HEK293 (cell line): ENCODE measurements at regions not wholly inside any gene's neighbourhood (a gene's known extent, or its start where the extent isn't known, plus 50 kb on each side); places are given as distances from the start of the nearest gene placed in this dataset.

Source experiments
- CTCF ChIA-PET: fragments of 350-600 bp; formaldehyde crosslinking; extraction: SDS; loops from one replicate; lab custom pipeline; 2021; ENCODE audit warnings: antibody characterized with exemption; lab: Yijun Ruan, JAX
- POLR2A ChIA-PET: fragments of 300-600 bp; formaldehyde crosslinking; extraction: SDS; loops from one replicate; lab custom pipeline; 2020; ENCODE audit warnings: antibody characterized with exemption, inconsistent platforms; lab: Yijun Ruan, JAX
- H3K27ac ChIP-seq: fragments of 200-500 bp; sonication (Bioruptor generic); 2 replicates; pipeline ENCODE4 v1.5.1; 2014; ENCODE audit warnings: low read depth, low read length, control low read depth, inconsistent platforms; ENCODE audit errors: extremely low read depth
- H3K36me3 ChIP-seq, 2 experiments: fragments of 200-500 bp in 1 of 2; sonication (Bioruptor generic) in 1 of 2; 1 replicate in 1 of 2; 2 replicates in 1 of 2; pipeline ENCODE4 v1.5.1; 2014 to 2017; ENCODE audit warnings: inconsistent platforms in 2 of 2, low read length in 2 of 2; ENCODE audit not compliant: control insufficient read depth in 2 of 2, insufficient read depth in 1 of 2
- H3K4me1 ChIP-seq: fragments of 200-500 bp; sonication (Bioruptor generic); 2 replicates; pipeline ENCODE4 v1.5.1; 2014; ENCODE audit warnings: mild to moderate bottlenecking, low read length, inconsistent platforms; ENCODE audit not compliant: control insufficient read depth, insufficient read depth
- H3K4me3 ChIP-seq: 2 replicates; pipeline ENCODE4 v1.5.1; 2011; ENCODE audit warnings: low read depth, mild to moderate bottlenecking, control low read depth, low read length, moderate library complexity
- H3K9me3 ChIP-seq: fragments of 200-500 bp; sonication (Bioruptor generic); 2 replicates; pipeline ENCODE4 v1.5.1; 2014; ENCODE audit warnings: low read depth, low read length, inconsistent platforms; ENCODE audit not compliant: control insufficient read depth, insufficient read depth
- ELK4 ChIP-seq: IDR thresholded peaks from 2 replicates; pipeline ENCODE4 v1.6.1; 2011; ENCODE audit warnings: mild to moderate bottlenecking, low read depth, low read length, borderline replicate concordance
- HOXD13 ChIP-seq: sonication (generic); formaldehyde crosslinking; IDR thresholded peaks from 2 replicates; pipeline ENCODE4 v1.8.0; 2022; ENCODE audit warnings: missing genetic modification reagents, borderline replicate concordance
- KLF1 ChIP-seq: fragments of 450-650 bp; formaldehyde crosslinking; IDR thresholded peaks from 2 replicates; pipeline ENCODE4 v1.5.1; 2016; ENCODE audit warnings: missing biosample characterization, missing genetic modification characterization
- KLF16 ChIP-seq: fragments of 450-650 bp; formaldehyde crosslinking; IDR thresholded peaks from 2 replicates; pipeline ENCODE4 v1.5.1; 2017; ENCODE audit warnings: missing biosample characterization, missing genetic modification characterization
- KLF8 ChIP-seq: fragments of 450-650 bp; formaldehyde crosslinking; IDR thresholded peaks from 2 replicates; pipeline ENCODE4 v1.5.1; 2016; ENCODE audit warnings: missing biosample characterization, missing genetic modification characterization
- MEIS1 ChIP-seq: sonication (generic); formaldehyde crosslinking; IDR thresholded peaks from 2 replicates; pipeline ENCODE4 v1.8.1; 2022; ENCODE audit warnings: missing genetic modification reagents, mild to moderate bottlenecking, borderline replicate concordance
- OSR2 ChIP-seq: fragments of 450-650 bp; formaldehyde crosslinking; IDR thresholded peaks from 2 replicates; pipeline ENCODE4 v1.5.1; 2016; ENCODE audit warnings: missing biosample characterization, missing genetic modification characterization
- PBX3 ChIP-seq: sonication (generic); formaldehyde crosslinking; IDR thresholded peaks from 2 replicates; pipeline ENCODE4 v1.8.1; 2022; ENCODE audit warnings: mild to moderate bottlenecking, moderate library complexity, missing genetic modification reagents
- PRDM6 ChIP-seq: fragments of 450-650 bp; formaldehyde crosslinking; IDR thresholded peaks from 2 replicates; pipeline ENCODE4 v1.5.1; 2017; ENCODE audit warnings: missing biosample characterization, missing genetic modification characterization
- SCRT2 ChIP-seq: fragments of 450-650 bp; formaldehyde crosslinking; IDR thresholded peaks from 2 replicates; pipeline ENCODE4 v1.5.1; 2016; ENCODE audit warnings: missing biosample characterization, missing genetic modification characterization
- ZBTB21 ChIP-seq: fragments of 450-650 bp; formaldehyde crosslinking; IDR thresholded peaks from 2 replicates; pipeline ENCODE4 v1.5.1; 2017; ENCODE audit warnings: missing biosample characterization, missing genetic modification characterization
- ZBTB48 ChIP-seq: fragments of 450-650 bp; formaldehyde crosslinking; IDR thresholded peaks from 2 replicates; pipeline ENCODE4 v1.5.1; 2016; ENCODE audit warnings: missing biosample characterization, missing genetic modification characterization
- ZBTB6 ChIP-seq: fragments of 450-650 bp; formaldehyde crosslinking; IDR thresholded peaks from 2 replicates; pipeline ENCODE4 v1.5.1; 2017; ENCODE audit warnings: missing biosample characterization, missing genetic modification characterization
- ZBTB8A ChIP-seq: fragments of 450-650 bp; formaldehyde crosslinking; IDR thresholded peaks from 2 replicates; pipeline ENCODE4 v1.5.1; 2016; ENCODE audit warnings: missing biosample characterization, missing genetic modification characterization
- ZEB2 ChIP-seq: fragments of 450-650 bp; formaldehyde crosslinking; IDR thresholded peaks from 2 replicates; pipeline ENCODE4 v1.5.1; 2016; ENCODE audit warnings: missing biosample characterization, missing genetic modification characterization
- ZFP69B ChIP-seq: fragments of 450-650 bp; formaldehyde crosslinking; IDR thresholded peaks from 2 replicates; pipeline ENCODE4 v1.5.1; 2016; ENCODE audit warnings: missing biosample characterization, missing genetic modification characterization
- ZNF2 ChIP-seq: fragments of 450-650 bp; formaldehyde crosslinking; IDR thresholded peaks from 2 replicates; pipeline ENCODE4 v1.5.1; 2016; ENCODE audit warnings: missing biosample characterization, missing genetic modification characterization
- ZNF24 ChIP-seq: fragments of 450-650 bp; formaldehyde crosslinking; IDR thresholded peaks from 2 replicates; pipeline ENCODE4 v1.5.1; 2016; ENCODE audit warnings: missing biosample characterization, missing genetic modification characterization
- ZNF292 ChIP-seq: fragments of 450-650 bp; formaldehyde crosslinking; IDR thresholded peaks from 2 replicates; pipeline ENCODE4 v1.5.1; 2016; ENCODE audit warnings: low read depth, missing biosample characterization, missing genetic modification characterization, borderline replicate concordance
- ZNF354C ChIP-seq: fragments of 450-650 bp; formaldehyde crosslinking; IDR thresholded peaks from 2 replicates; pipeline ENCODE4 v1.5.1; 2016; ENCODE audit warnings: missing biosample characterization, missing genetic modification characterization, low read depth, borderline replicate concordance
- ZNF426 ChIP-seq: fragments of 450-650 bp; formaldehyde crosslinking; IDR thresholded peaks from 2 replicates; pipeline ENCODE4 v1.5.1; 2017; ENCODE audit warnings: missing biosample characterization, missing genetic modification characterization, mild to moderate bottlenecking, inconsistent platforms, moderate library complexity
- ZNF514 ChIP-seq: fragments of 450-650 bp; formaldehyde crosslinking; IDR thresholded peaks from 2 replicates; pipeline ENCODE4 v1.5.1; 2016; ENCODE audit warnings: missing biosample characterization, missing genetic modification characterization
- ZNF623 ChIP-seq: fragments of 450-650 bp; formaldehyde crosslinking; IDR thresholded peaks from 2 replicates; pipeline ENCODE4 v1.5.1; 2016; ENCODE audit warnings: missing biosample characterization, missing genetic modification characterization
- ZNF664 ChIP-seq: fragments of 450-650 bp; formaldehyde crosslinking; IDR thresholded peaks from 2 replicates; pipeline ENCODE4 v1.5.1; 2016; ENCODE audit warnings: missing biosample characterization, missing genetic modification characterization
- ZNF701 ChIP-seq: fragments of 450-650 bp; formaldehyde crosslinking; IDR thresholded peaks from 2 replicates; pipeline ENCODE4 v1.5.1; 2016; ENCODE audit warnings: missing biosample characterization, missing genetic modification characterization
- ZNF792 ChIP-seq: fragments of 450-650 bp; formaldehyde crosslinking; IDR thresholded peaks from 2 replicates; pipeline ENCODE4 v1.5.1; 2016; ENCODE audit warnings: missing biosample characterization, missing genetic modification characterization

- Histone ChIP-seq H3K9me3 (no peaks in the 10 kb centered on the region), H3K4me3 (no peak overlapping the region), H3K27ac (no peak overlapping the region), H3K4me1 (no peaks in the 10 kb centered on the region), H3K36me3 (no peaks in the 10 kb centered on the region)
- POLR2A ChIA-PET: interaction anchor here (0.6 kb wide), 1 partner anchor 74 kb away, joined by 3 read pairs; no protein-coding TSS in a partner anchor
- CTCF ChIA-PET: interaction anchor here (1.1 kb wide), 1 partner anchor 25 kb away, joined by 3 read pairs; no protein-coding TSS in a partner anchor
- no peak for TF ChIP-seq ELK4
- no peak for TF ChIP-seq KLF1
- no peak for TF ChIP-seq ZFP69B (tag by site-specific recombination)
- TF ChIP-seq HOXD13 (CRISPR knock-in tag): no peak
- no peak for TF ChIP-seq ZNF792 (tag by site-specific recombination)
- no peak for TF ChIP-seq PRDM6
- TF ChIP-seq ZNF701 (tag by site-specific recombination): no peak
- TF ChIP-seq SCRT2: no peak
These were observed 197.8 kb upstream of the HDDC2 start for GRCh38 chr6:125499535-125499934.

- TF ChIP-seq ZBTB8A (tag by site-specific recombination) (no peak), ZNF24 (tag by site-specific recombination) (no peak), MEIS1 (no peak), ZNF2 (tag by site-specific recombination) (no peak), ZNF426 (tag by site-specific recombination) (no peak), ZBTB48 (tag by site-specific recombination) (no peak), ZNF664 (tag by site-specific recombination) (no peak), ZNF292 (no peak), KLF8 (no peak), PBX3 (CRISPR knock-in tag) (no peak), ZNF623 (tag by site-specific recombination) (no peak), ZNF514 (tag by site-specific recombination) (no peak), ZBTB21 (tag by site-specific recombination) (no peak), ZBTB6 (no peak), KLF16 (tag by site-specific recombination) (no peak), ZNF354C (no peak), OSR2 (tag by site-specific recombination) (no peak), ZEB2 (tag by site-specific recombination) (no peak)
- no peaks in the 10 kb centered on the region for H3K9me3 ChIP-seq
- peaks cover 5% of the 10 kb centered on the region for H3K4me1 ChIP-seq
- no peaks in the 10 kb centered on the region for H3K36me3 ChIP-seq
- ChIA-PET CTCF (interaction anchor here (0.6 to 1.2 kb wide), 2 partner anchors 63 to 190 kb away, joined by 3 to 4 read pairs; no protein-coding TSS in a partner anchor), POLR2A (no interaction called here)
- no peak overlapping the region for H3K27ac ChIP-seq
- H3K4me3 ChIP-seq: no peak overlapping the region
These were observed 201.4 kb upstream of the HDDC2 start for GRCh38 chr6:125503181-125503580.
